Astrocyte (in vitro differentiated cells and primary cell): ENCODE measurements at regions not wholly inside any gene's neighbourhood (a gene's known extent, or its start where the extent isn't known, plus 50 kb on each side); places are given as distances from the start of the nearest gene placed in this dataset.

Source experiments
- CTCF ChIP-seq: IDR thresholded peaks from 2 replicates; pipeline ENCODE4 v1.5.1; 2011; ENCODE audit warnings: low read depth, mild to moderate bottlenecking, inconsistent platforms, low read length, moderate library complexity; ENCODE audit not compliant: insufficient read depth
- EZH2 ChIP-seq: IDR thresholded peaks from 2 replicates; pipeline ENCODE4 v1.6.1; 2012; ENCODE audit warnings: mild to moderate bottlenecking, low read length, inconsistent platforms; ENCODE audit not compliant: insufficient read depth

- no peak for TF ChIP-seq CTCF
- no peak for TF ChIP-seq EZH2
Measured at GRCh38 chr3:64355401-64355807, 130.1 kb upstream of the PRICKLE2 start.
